Ascending aorta (tissue), 2 donors: ENCODE measurements at regions not wholly inside any gene's neighbourhood (a gene's known extent, or its start where the extent isn't known, plus 50 kb on each side); places are given as distances from the start of the nearest gene placed in this dataset.

Experiments
- DNase-seq, 2 donors: peaks; one replicate each; pipeline ENCODE4 v3.0.0-alpha.2; 2019; ENCODE audit warnings: low spot score in 2 of 2
- H3K27ac ChIP-seq, 2 donors: fragments of 200-600 bp; sonication (generic); one replicate each; pipeline ENCODE4 v1.5.1; 2016 to 2017; ENCODE audit warnings: mild to moderate bottlenecking in 1 of 2
- H3K27me3 ChIP-seq: fragments of 200-600 bp; sonication (generic); one replicate; pipeline ENCODE4 v1.5.1; 2017
- H3K36me3 ChIP-seq, 2 donors: fragments of 200-600 bp; sonication (generic); one replicate each; pipeline ENCODE4 v1.5.1; 2016
- H3K4me1 ChIP-seq, 2 donors: fragments of 200-600 bp; sonication (generic); one replicate each; pipeline ENCODE4 v1.5.1; 2016 to 2017; ENCODE audit warnings: mild to moderate bottlenecking in 1 of 2
- H3K4me3 ChIP-seq, 2 donors: fragments of 200-600 bp; sonication (generic); one replicate each; pipeline ENCODE4 v1.5.1; 2016 to 2017; ENCODE audit warnings: mild to moderate bottlenecking in 1 of 2
- H3K9me3 ChIP-seq, 2 donors: fragments of 200-600 bp; sonication (generic); one replicate each; pipeline ENCODE4 v1.5.1; 2016
- intact Hi-C: fragments of 100-400 bp; cut with DNase I; formaldehyde crosslinking; loops from one replicate; pipeline ENCODE4 v1.15.1; 2023
- TF ChIP-seq, protein P1 (sequence below), 3 experiments: fragments of 200-600 bp in 2 of 3; fragments of 450-650 bp in 1 of 3; sonication (generic) in 2 of 3; IDR thresholded peaks; one replicate each; pipeline ENCODE4 v1.5.1; 2016 to 2019; ENCODE audit warnings: antibody characterized with exemption in 3 of 3, mild to moderate bottlenecking in 1 of 3, moderate library complexity in 1 of 3

- Histone ChIP-seq H3K4me1 (no peaks in the 10 kb centered on the region), H3K27ac (no peak overlapping the region), H3K4me3 (no peak overlapping the region), H3K9me3 (no peaks in the 10 kb centered on the region), H3K36me3 (no peaks in the 10 kb centered on the region), H3K27me3 (no peaks in the 10 kb centered on the region)
- intact Hi-C loops, result no loop called here
- DNase-seq, result no peak
- TF ChIP-seq, protein P1, sequence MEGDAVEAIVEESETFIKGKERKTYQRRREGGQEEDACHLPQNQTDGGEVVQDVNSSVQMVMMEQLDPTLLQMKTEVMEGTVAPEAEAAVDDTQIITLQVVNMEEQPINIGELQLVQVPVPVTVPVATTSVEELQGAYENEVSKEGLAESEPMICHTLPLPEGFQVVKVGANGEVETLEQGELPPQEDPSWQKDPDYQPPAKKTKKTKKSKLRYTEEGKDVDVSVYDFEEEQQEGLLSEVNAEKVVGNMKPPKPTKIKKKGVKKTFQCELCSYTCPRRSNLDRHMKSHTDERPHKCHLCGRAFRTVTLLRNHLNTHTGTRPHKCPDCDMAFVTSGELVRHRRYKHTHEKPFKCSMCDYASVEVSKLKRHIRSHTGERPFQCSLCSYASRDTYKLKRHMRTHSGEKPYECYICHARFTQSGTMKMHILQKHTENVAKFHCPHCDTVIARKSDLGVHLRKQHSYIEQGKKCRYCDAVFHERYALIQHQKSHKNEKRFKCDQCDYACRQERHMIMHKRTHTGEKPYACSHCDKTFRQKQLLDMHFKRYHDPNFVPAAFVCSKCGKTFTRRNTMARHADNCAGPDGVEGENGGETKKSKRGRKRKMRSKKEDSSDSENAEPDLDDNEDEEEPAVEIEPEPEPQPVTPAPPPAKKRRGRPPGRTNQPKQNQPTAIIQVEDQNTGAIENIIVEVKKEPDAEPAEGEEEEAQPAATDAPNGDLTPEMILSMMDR (IDR thresholded peaks at IDR 0.05), result no peak
Observed at GRCh38 chr1:188228623-188229022, 1399.9 kb downstream of the PLA2G4A start.

- Histone ChIP-seq H3K4me3 (no peak overlapping the region), H3K27ac (no peak overlapping the region), H3K36me3 (no peaks in the 10 kb centered on the region), H3K9me3 (no peaks in the 10 kb centered on the region), H3K4me1 (no peaks in the 10 kb centered on the region), H3K27me3 (no peaks in the 10 kb centered on the region)
- TF ChIP-seq, protein P1 (IDR thresholded peaks at IDR 0.05), result no peak
- intact Hi-C loops, result no loop called here
- no peak for DNase-seq
Observed at GRCh38 chr1:188237573-188238348, 1409.0 kb downstream of the PLA2G4A start.

- H3K9me3 ChIP-seq, result no peaks in the 10 kb centered on the region
- H3K27me3 ChIP-seq, result no peaks in the 10 kb centered on the region
- TF ChIP-seq, protein P1 (IDR thresholded peaks at IDR 0.05), result no peak
- no peaks in the 10 kb centered on the region for H3K4me1 ChIP-seq
- intact Hi-C loops, result no loop called here
- no peak for DNase-seq
- H3K4me3 ChIP-seq, result no peak overlapping the region
- H3K36me3 ChIP-seq, result no peaks in the 10 kb centered on the region
- H3K27ac ChIP-seq, result no peak overlapping the region
Observed at GRCh38 chr1:188240772-188241406, 1412.1 kb downstream of the PLA2G4A start.

- Histone ChIP-seq H3K27me3 (no peaks in the 10 kb centered on the region), H3K27ac (no peak overlapping the region), H3K4me3 (no peak overlapping the region), H3K36me3 (no peaks in the 10 kb centered on the region), H3K4me1 (no peaks in the 10 kb centered on the region), H3K9me3 (no peaks in the 10 kb centered on the region)
- no peak for DNase-seq
- intact Hi-C loops, result no loop called here
- TF ChIP-seq, protein P1 (IDR thresholded peaks at IDR 0.05), result no peak
Observed at GRCh38 chr1:188241629-188242028, 1412.9 kb downstream of the PLA2G4A start.

GRCh38 chr1:188243456-188243855 lies 1414.7 kb downstream of the PLA2G4A start:
- Histone ChIP-seq H3K4me3 (no peak overlapping the region), H3K27ac (no peak overlapping the region), H3K9me3 (no peaks in the 10 kb centered on the region), H3K4me1 (no peaks in the 10 kb centered on the region), H3K27me3 (no peaks in the 10 kb centered on the region), H3K36me3 (no peaks in the 10 kb centered on the region)
- TF ChIP-seq, protein P1 (IDR thresholded peaks at IDR 0.05), result no peak
- DNase-seq, result no peak
- intact Hi-C loops, result no loop called here
